Activated naive CD8-positive, alpha-beta T cell treated with anti-CD3 and anti-CD28 coated beads, Interleukin-2, amount 50 U/mL, for 16 hours (primary cell): ENCODE measurements at regions not wholly inside any gene's neighbourhood (a gene's known extent, or its start where the extent isn't known, plus 50 kb on each side); places are given as distances from the start of the nearest gene placed in this dataset.
"Not testable (repeated sequence)": the region's sequence is repeated elsewhere in the genome, so short reads cannot be mapped to it uniquely, and the experiment has no call there.

Source experiments
- DNase-seq: peaks from one replicate; pipeline ENCODE4 v3.0.0-alpha.2; 2020; ENCODE audit warnings: low read depth, low spot score

DNA sequence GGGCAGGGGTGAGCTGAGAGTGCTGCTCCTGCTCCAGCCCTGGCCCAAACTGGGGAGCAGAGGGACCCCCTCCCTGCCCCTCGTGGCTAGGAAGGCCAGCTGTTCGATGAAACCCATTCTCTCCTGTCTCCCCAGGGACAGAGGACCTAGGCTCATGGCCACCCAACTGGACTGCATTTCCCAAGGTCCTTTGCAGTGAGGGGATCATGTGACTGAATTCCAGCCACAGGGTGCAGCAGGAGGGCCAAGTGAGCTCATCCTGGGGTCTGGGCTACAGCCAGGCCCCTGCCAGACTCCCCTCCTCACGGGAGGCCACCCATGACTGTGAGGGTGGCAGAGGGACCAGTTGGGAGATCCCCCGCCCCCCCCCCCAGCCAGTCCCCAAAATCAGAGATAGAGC, 777.6 kb downstream of the TBC1D22A start:
- no peak for DNase-seq

DNA sequence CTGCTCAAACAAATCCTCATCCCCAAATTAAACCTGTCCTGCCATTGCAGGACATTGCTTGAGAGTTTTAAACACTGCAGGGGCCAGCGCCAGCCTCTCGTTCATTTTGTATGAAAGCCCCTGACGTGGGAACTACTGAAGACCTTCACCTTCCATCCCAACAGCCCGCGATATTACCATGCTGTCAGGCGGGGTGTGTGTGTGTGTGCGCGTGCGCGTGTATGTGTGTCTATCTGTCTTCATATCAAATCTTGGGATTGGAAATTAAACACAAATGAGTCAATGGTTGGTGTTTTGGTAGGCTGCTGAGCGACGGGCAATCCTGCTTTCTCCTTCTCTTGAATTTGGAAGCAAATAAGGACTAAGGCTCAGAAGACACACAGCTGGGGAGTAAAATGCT, 776.9 kb downstream of the TBC1D22A start:
- DNase-seq = no peak

DNA sequence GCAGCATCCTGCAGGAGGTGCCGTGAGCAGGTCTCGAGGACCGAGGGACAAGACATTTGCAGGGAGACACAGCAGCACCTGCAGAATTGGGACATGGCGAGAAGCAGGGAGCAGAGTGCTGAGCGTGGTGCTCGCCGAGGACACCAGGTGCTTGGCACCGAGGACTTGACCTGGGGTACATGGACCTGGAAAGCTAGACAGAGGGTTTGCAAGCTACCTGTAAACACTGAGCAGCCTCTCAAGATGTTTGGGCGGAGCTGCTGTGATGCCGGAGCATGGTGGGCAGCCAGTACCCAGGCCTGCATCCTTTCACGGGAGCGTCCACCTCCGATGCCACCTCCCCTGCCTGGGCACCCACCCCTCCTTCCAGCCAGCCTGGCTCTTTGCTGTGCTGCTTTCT, 773.2 kb downstream of the TBC1D22A start:
- DNase-seq = no peak

DNA sequence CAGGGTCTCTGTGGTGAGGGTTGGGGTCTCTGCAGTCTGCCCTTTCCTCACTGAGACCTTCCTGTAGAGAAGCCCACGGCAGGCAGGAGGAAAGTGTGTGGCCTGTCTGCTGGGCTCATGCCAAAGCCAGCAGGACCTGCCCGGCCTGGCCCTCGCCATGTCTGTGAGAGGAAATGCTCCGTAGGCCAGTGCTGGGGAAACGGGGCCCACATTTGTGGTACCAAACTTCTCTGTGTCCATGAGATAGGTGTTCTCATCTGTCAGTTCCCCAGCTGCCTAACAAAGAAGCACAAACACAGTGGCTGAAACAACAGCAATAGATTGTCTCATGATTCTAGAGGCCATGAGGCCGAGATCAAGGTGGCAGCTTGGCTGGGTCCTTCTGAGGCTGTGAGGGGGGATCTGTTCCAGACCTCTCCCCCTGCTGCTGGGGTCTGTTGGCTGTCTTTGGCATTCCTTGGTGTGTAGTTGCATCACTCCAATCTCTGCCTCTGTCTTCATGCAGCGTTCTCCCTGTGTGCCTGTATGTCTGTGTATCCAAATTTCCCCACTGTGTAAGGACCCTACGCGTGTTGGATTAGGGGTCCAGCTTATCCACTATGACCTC, 772.5 kb downstream of the TBC1D22A start:
- no peak for DNase-seq

DNA sequence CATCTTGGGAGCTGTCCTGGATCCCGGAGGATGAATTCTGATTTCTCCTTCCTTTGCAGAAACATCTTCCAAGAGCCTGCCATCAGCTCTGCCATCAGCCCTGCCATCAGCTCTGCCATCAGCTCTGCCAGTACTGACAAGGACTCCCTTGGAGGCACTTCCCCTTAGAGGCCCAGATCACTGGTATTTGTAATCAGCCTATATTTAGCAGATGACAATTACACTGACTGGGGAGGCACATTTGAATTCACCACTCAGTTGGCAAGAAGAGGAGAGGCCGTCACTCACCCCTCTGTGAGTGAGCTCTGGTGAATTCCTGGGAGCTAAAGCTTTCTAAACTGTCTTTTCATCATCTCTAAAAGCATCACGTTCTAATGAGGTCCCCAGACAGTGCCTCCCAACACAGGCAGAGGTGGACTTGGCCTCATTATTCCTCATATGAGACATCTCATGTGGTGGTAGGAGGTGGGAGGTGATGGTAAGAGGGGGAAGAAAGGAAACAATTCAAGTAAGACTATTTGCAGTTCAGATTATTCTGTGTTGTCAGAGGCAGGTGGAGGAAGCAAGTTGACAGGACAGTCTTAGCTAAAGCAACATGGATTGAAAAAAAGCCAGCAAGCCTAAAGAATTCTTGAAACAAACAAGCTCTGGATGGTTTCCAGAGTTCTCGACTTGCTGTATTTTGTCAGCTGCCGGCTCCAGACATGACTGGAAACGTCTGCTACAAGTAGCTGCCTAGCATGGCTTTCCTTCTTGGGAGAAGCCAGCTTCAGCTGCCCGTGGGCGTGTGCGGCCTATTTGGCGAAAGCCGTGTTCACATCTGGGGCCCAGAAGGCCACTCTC, 771.7 kb downstream of the TBC1D22A start:
- no peak for DNase-seq

DNA sequence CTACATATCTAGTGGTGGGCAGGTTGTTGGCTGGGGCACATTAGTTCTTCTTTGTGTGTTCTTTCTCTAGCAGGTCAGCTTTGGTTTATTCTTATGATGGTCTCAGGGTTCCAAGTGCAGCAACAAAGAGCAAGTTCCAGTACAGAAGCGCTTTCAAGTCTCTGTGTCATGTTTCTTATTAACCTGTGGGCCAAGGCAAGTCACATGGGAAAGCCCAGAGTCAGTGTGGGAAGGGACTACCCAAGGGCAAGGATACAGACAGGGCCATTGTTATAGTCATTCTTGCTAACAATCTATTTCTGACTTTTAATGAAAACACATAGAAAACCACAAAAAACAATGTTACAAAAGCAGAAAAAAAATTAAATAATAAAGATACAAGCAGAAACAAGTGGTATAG, 754.6 kb downstream of the TBC1D22A start:
- DNase-seq = no peak

DNA sequence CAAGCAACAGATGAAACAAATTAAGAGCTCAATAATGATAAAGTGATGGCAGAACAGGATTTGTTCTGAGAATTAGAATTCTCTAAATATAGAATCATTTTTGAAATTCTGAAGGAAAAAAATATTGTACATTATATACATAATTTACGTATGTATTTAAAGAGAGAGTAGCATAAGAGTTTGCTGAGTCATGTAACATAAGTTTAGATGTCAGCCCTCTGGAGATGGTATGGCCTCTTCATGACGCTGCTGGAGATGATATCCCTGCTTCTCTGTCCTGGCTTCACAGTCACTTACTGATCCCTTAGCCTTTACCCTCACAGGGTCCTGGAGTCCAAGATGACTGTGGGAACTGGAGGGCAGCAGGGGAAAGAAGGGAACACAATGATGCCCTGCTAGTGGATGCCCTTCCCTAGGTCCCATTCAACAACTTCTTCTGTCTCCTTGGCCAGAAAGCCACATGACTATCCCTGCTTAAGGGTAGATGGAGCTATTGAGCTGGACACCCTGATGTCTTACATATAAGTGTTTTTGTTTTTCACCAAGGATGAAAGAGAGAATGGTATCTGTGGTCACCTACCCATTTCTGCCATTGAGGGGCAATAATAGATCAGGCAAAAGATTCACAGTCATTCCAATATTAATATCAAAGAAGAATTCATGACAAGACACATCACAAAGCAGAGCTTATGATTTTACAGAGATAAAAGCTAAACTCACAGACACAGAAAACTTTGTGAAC, 753.1 kb downstream of the TBC1D22A start:
- DNase-seq = no peak

DNA sequence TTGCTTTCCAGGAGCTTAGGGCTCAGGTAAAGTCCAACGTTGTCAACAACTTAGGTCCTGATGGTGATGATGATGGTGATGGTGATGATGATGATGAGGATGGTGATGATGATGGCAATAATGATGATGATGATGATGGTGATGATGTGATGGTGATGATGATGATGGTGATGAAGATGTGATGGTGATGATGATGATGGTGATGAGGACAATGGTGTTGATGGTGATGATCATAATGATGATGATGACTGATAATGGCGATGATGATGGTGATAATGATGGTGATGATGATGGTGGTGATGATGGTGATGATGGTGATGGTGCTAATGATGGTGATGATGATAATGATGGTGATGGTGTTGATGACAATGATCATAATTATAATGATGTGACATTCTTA, 750.2 kb downstream of the TBC1D22A start:
- DNase-seq = no peak

DNA sequence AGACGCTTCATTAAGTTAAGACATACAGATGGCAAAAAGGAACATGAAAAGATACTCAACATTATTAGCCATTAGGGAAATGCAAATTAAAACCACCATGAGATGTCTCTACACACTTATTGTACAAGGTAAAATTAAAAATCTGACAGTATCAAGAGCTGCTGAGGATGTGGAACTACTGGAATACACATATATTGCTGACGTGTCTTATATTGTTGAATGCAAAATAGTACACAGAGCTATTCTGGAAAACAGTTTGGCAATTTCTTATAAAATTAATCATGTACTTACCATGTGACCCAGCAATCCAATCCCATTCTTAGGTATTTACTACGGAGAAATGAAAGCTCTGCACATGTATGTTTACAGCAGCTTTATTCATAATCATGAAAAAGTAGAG, 742.5 kb downstream of the TBC1D22A start:
- no peak for DNase-seq

DNA sequence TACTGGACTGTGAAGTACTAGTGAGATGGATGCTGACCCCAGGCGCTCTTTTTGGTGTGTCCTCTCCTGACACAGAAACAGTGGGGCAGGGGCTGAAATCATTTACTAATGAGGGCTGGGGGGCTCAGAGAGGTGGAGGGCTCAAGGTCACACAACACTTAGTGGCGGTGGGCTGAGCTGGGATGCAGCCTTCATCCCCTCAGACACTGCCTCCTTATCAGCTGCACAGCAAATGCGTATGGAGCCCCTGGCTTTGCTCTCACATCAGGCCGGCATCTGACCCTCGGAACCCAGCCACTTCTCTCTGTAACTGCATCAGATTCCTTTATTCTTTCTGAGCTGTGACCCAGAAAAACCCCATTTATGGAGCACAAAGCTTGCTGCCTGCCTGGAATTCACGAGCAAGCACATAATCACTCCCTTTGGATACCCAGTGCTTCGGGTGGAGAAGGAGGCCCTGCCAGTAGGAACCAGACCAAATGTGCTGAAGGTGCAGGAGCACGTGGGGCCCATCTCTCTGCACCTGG, 736.6 kb downstream of the TBC1D22A start:
- DNase-seq = no peak

DNA sequence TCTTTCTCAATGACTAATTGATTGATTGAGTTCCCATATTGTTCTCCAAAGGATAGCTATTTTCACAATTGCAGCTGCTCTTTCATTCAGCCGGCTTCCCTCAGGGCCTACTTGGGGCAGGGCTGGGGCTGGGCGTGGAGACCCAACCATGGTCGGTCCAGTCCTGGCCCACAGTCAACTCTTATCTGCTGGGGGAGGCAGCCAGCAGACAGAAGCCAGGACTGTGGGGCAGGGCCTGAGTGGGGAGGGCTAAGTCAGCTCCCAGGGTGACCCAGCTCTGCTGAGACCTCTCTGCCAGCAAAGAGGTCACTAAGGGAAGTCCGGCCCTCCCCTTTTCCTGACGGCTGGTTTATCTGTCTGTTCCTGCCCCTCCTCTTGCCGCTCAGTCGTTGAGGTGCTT, 735.2 kb downstream of the TBC1D22A start:
- DNase-seq = no peak

DNA sequence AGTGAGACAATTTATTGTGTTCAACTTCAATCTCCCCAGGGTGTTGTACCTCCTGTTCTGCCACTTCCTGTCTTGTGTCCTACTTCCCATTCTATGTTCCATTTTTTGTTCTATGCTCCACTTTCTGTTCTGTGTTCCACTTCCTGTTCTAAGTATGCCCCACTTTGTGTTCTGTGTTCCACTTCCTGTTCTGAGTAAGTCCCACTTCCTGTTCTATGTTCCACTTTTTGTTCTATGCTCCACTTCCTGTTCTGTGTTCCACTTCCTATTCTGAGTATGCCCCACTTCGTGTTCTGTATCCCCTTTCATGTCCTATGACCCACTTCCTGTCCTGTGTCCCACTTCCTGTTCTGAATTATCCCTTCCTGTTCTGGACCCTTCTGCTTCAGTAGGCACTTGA, 732.7 kb downstream of the TBC1D22A start:
- DNase-seq = no peak

DNA sequence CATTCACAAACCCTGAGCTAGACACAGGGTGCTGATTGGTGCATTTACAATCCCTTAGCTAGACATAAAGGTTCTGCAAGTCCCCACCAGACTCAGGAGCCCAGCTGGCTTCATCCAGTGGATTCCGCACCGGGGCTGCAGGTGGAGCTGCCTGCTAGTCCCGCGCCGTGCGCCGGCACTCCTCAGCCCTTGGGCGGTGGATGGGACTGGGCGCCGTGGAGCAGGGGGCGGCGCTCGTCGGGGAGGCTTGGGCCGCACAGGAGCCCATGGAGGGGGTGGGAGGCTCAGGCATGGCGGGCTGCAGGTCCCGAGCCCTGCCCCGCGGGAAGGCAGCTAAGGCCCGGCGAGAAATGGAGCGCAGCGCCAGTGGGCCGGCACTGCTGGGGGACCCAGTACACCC, 725.7 kb downstream of the TBC1D22A start:
- DNase-seq = not testable (repeated sequence)

DNA sequence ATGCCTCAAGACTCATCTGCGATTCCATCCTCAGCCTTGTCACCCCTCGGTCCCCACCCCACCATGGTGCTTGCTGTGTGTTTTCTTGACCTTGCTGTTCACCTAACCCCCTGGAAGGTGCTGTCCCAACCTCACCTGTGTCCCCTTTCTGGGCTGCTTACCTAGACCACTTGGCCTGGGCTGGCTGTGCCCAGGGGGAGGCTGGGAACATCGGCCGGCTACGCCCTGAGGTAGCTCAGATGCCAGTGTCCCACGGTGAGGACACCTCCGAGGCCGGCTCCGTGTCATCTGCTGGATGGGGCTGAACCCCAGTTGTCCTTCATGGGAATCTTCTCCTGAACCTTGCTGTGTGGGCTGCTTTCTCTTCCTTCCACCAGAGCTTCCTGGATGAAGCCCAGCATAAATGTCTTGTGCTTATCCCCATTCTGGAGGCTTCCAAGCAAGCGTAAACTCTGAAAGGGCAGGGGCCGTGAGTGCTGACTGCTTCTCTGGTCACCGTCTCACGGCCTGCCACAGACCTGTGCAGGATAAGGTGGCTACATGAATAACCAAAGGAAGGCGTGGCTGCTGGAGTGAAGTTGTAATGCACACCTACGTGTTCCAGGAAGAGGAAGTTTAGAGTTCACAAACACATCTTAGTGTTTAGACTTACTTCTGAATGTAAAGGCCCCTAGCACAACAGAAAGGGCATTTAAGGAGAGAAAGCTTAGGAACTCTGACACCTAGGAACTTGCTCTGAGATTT, 724.3 kb downstream of the TBC1D22A start:
- no peak for DNase-seq

DNA sequence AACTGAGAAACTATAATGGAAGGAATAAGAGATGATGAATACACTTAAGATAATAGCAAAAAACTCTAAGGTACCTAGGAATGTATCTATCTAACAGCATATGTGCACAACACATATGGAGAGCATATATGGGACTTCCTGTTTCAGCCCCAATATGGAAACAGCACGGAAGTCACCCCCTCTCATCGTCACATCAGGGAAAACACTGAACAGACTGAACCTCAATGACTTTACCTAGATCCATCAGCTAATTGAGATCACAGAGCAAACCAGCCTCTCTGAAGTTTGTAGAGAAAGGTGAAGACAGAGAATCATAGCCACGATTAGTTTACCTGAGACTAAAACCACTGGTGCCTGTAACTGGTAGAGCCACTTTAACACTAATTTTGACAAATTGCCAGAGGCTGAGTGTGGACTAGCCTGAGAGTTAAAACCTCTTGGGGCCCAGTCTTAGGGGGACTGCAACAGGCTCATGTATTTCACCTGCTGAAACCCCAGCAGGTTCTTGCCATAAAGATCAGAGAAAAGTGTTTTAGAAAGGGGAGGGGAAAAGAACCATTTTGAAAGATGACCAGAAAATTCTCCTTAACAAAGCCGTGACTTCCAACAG, 722.6 kb downstream of the TBC1D22A start:
- DNase-seq = no peak

DNA sequence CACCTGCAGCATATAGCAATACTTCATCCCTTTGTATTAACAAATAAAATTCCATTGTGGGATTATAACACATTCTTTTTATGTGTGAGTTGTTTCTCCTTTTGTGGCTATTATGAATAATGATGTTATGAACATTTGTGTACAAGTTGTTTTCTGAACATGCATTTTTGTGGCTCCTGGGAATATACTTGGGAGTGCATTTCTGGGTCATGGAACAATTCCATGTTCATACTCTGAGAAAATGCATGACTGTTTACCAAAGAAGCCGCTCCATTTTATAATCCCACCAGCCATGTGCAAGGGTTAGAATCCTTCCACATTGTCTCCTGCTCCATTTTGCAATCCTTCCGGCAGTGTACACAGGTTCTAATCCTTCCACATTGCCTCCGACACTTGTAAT, 713.8 kb downstream of the TBC1D22A start:
- DNase-seq = no peak

DNA sequence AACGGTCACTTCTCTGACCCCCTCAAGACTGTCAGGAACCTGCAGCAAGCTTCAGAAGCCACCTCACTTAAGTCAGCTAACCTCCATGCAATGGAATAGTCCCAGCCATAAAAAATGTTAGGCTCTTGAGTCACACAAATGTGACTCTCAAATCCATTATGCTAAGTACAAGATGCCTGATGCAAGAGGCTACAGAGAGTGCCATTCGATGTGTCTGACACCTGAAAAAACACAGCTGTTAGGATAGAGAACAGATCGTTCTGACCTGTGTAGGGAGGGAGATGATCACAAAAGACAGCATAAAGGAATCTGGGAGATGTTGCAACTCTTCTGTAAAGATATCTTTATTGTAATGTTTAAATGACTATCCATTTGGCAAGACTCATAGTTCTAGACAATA, 712.4 kb downstream of the TBC1D22A start:
- DNase-seq = no peak

DNA sequence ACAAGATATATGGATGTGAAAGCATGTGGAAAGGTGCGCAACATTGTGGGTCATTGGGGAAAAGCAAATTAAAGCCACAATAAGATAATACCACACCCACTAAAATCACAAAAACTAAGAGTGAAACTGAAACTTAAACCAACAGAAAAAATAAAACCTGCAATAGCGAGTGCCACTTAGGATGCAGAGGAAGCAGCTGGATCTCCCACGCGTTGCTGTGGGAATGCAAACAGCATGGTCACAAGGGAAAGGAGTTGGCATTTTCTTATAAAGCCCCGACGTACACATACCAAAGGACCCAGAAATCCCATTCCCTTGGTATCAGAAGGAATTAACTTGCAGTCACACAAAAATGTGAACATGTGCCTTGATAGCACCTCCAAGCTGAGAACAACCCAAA, 712.0 kb downstream of the TBC1D22A start:
- no peak for DNase-seq

DNA sequence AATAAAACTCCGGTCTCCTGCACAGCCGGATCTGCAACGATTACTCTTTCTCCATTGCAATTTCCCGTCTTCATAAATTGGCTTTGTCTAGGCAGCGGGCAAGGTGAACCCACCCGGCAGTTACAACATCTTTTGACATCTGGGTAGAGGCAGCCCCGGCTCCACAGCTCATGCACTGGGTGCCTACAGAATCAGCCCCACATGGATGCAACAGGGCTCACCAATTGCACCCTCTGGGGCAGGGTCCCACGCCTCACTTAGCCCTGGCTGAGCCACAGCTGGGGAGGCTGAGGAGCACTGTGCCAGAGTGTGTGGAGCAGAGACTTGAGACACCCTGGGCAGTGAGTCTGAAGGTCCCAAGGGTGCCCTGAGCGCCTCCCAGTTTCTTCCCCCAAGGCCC, 710.2 kb downstream of the TBC1D22A start:
- no peak for DNase-seq

DNA sequence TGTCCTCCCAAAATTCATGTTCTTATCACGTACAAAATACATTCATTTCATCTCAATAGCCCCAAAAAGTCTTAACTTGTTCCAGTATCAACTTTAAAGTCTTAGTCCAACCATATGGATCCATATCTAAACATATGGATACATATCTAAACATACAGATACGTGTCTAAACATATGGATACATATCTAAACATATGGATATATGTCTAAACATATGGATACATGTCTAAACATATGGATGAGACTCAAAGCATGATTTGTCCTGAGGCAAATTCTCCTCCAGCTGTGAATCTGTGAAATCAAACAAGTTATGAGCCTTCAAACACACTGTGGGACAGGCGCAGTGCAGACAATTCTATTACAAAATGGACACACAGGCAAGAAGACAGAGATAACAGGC, 709.0 kb downstream of the TBC1D22A start:
- DNase-seq = no peak

DNA sequence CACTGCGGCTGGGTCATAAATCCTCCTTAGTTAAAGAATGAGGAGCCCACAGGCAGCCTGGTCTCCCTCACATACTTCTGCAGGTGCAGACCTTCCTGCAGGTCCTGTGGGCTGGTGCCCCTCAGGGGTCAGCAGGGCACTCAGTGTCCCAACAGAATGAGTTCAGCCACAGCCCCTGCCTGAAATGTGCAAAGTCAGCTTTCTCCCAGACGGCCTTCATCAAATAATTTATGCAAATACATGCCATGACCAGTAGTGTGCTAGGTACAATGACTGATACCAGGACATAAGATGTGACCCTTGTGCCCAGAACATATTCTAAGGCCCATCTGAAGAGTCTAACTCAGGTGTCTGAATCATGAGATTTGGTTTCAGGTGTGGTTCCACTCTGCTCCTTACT, 703.4 kb downstream of the TBC1D22A start:
- DNase-seq = no peak
